DMS 273 (cell line): ENCODE measurements at regions not wholly inside any gene's neighbourhood (a gene's known extent, or its start where the extent isn't known, plus 50 kb on each side); places are given as distances from the start of the nearest gene placed in this dataset.
A peak's percentile ranks its signal among the peaks of the same experiment; 100 is the strongest.

Source experiments
- DNase-seq: peaks from one replicate; lab custom pipeline; 2025; ENCODE audit not compliant: unreplicated experiment; lab: John Stamatoyannopoulos, UW

DNA sequence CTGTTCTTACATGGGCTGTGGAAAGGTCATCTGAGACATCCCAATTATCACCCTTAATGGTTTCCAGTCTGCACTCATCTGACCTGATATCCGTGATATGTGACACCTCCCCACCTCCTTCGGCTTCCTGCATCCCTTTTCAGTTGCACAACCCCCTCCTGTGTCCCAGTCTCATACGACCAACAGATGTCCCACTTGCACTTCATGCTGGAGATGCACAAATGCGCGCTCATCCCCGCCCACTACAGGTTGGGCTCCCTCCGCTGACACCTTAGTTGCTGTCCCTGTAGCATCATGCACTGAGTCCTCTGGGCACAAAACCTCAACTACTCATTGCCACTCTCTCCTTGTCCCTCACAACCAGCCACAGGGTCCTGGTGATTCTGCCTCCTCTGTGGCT is 94.4 kb downstream of the MIS18A start:
- peak; percentile 63 for DNase-seq

DNA sequence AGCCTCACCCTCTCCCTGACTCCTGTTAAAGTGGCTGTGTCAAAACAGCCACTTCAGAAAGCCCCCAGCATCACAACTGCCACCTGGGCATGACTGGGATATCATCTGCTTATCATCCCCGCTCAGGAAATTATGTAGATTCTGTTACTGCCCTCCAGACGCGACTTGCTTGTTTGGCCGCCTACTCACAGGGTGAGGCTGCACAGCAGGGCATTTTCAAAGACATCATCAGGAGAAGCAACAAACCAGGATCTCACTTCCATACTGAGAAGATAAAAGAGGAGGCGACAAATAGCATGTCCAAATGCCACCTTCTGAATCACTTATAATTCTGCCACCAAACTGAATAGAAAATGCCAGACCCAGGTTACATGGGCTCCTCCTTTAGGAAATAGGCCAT is 94.8 kb downstream of the MIS18A start:
- DNase-seq = peak; percentile 52

DNA sequence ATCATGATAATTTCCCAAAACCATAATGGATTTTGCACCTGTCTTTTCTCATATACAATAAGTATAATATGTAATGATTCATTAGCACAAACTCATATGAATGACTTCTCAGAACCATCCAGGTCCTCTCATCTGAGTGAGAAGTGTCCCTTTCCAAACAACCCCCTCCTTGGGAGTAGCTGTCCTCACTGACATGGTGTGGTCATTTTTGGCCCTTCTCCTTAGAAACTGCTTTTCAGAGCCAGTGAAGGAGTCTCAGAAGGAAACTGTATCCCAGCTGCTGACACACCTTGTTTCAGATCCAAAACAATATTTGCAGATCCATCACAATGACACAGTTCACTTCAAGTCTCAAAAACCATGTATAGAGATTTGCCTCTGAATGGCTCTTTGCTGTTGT is 95.5 kb downstream of the MIS18A start:
- no peak for DNase-seq

DNA sequence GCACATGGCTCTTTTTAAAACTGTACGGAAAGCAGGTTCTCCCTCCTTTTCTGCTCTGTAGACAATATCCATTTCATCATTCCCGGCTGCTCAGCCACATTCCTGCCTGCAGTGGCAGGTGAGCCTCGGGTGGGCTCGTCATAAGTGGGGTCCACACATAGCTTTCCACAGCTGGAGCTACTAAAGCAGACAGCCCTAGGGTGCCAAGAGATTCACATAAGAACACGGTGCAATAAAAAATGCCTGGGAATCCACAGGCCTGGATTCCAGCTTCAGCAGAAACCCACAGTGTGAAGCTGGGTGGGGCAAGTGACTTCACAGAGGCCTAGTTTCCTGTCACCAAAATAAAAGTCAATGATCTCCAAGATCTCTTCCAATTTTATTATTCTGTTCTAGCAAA is 96.4 kb downstream of the MIS18A start:
- no peak for DNase-seq

DNA sequence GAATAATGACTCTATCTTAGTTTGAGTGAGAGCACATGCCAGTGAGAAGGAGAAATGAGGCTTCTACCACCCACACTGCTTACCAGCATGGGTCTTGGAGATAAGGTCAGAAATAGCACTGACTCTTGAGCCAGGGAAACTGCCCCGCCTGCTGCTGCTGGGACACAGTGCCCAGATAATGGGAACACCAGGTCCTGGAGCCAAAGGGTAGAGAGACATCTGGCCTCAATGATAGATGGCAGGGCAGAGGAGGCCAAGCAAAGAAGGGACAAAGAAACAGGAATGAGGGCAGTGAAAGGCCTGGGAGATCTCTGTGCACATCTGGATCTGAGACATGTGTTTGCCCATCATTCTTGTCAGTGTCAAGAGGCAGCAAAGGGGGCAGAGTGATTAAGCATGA is 97.4 kb downstream of the MIS18A start:
- DNase-seq = no peak

DNA sequence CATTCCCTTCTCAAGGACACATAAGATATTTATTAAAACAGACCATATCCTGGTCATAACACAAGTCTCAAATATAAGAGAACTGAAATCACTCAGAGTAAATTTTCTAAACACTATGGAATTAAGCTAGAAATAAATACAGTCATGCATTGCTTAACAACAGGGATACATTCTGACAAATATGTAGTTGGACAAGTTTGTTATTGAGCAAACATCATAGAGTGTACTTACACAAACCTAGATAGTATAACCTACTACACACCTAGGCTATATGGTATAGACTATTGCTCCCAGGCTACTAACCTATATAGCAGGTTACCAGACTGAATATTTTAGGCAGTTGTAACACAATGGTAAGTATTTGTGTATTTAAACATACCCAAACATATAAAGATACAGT is 104.0 kb downstream of the MIS18A start:
- no peak for DNase-seq

DNA sequence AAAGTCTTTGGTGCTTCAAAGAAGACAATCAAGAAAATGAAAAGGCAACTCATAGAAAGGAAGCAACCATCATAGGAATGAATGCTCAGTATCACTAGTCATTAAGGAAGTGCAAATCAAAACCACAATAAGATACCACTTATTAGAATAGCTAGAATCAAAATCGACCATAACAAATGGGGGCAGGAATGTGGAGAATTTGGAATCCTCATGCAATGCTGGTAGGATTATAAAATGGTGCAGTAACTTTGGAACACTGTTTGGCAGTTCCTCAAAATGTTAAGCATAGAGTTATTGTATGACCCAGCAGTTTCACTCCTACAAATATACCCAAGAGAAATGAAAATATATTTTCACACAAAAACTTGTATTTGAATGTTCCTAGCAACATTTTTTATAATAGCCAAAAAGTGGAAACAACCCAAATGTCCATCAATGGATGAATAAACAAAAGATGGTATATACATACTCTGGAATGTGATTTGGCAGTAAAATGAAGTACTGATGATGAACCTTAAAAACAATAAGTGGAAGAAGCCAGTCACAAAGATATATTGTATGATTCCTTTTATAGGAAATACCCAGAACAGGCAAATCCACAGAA is 105.6 kb downstream of the MIS18A start:
- DNase-seq = no peak

DNA sequence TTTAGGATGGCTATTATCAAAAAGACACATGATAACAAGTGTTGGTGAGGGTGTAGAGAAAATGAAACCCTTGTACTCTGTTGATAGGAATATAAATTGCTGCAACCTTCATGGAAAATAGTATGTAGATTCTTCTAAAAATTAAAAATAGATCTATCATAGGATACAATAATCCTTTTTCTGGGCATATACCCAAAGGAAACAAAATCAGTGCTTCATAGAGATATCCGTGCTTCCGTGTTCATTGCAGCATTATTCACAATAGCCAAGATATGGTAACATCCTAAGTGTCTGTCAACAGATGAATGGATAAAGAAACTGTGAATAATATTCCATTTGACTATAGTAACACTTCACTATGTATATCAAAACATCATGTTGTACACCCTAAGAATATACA is 106.7 kb downstream of the MIS18A start:
- no peak for DNase-seq

DNA sequence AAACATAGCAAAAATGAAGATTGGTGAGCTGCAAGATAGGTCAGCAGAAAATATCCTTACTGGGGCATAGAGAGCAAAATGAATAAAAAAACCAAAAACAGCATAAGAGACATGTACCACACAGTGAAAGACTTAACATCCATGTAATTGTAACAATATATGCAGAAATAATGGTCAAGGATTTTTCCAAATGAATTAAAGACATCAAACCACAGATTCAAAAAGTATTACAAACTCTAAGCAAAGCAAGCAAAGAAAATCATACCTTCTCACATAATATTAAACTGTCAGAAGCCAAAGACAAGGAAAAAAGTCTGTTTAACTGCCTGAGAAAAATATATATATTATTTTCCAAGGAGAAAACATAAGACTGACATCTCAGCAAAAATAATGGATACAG is 111.3 kb downstream of the MIS18A start:
- no peak for DNase-seq

DNA sequence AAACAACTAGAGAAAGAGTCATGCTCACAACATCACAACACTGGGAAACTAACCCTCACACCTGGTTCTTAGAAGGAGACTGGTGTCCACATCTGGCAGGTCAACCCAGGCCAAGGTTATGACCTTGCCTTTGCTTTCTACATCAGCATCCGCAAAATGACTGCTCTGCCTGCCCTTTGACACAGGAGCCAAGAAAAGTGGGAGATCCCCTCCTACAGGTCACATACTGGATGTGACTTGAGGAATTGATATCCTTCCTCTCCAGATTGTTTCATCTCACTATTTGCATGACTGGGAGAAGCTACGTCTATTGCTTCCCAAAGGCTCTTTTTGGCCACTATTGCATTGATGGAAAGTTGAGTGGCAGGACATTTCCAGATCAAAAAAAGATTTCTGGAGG is 115.5 kb downstream of the MIS18A start:
- DNase-seq = peak; percentile 8

DNA sequence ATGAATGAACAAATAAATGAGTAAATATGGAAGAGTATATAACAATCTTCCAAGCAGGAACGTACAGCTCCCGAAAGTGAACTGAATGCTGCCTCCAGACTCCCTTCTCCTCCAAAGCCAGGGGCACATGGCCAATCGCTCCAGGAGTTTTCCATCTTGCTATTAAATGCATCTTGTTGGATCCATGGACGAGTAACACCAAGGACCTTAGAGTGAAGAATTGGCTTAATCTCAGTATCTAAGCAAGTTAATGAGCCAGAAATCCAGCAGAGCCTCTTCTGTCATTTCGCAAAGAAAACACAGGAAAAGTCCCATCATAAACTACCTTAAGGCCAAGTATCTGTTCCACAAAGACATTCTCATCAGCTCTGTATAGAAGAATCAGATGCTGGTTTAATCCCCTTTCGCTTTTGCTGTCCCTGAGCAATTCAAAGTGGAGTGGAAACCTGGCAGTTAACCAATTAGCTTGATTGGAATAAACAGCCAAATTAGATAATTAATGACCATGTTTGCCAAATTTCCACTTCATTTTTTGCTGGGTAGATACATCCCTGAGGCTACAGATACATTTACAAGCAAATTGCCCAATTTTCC is 116.0 kb downstream of the MIS18A start:
- DNase-seq = no peak

DNA sequence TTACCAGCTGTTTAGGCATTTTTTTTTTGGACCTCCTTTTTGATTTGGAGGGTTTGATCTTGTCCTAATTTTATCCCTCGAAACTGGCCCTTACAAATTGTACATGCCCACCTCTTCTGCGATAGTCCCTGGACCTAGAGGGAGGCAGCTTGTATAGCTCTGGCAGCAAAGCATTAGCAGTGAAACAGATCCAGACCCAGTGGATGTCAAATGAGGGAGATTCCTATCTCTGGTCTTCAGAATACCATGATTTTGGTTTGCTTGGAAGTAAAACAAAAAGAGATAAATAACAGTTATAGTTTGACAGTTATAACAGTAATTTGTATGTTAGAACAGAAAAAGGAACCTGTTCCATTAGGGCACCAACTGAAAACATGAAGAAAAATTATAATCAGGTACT is 123.6 kb downstream of the MIS18A start:
- no peak for DNase-seq

DNA sequence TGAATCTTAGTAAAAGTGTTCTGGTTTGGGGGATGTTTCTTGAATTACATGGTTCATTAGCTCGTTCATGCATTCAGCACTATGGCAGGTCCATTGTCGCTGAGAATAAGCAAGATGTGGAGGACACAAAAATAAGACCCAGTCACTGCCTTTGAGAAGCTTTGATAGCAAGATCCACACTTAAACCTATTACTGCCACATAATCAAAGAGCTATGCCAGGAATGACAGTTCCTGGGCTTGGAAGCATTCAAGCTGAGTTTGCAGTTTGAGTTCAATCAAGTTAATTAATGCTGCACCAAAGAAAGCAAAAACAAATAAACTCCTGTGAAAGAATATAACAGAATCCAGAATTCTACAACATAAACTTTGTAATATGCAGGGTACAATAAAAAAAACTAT is 131.8 kb downstream of the MIS18A start:
- no peak for DNase-seq

DNA sequence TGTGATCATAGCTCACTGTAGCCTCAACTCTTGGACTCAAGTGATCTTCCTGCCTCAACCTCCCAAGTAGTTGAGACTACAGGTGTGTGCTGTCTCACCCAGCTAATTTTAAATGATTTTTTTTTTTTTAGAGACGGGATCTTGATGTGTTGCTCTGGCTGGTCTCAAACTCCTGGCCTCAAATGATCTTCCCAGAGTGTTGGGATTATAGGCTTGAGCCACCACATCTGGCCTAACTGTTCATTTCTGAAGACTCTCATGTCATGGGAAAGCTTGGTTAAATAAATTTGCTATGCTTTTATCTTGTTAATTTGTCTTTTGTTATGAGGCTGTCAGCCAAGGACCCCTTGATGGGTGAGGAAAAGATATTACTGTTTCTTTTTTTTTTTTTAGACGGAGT is 134.0 kb downstream of the MIS18A start:
- no peak for DNase-seq

DNA sequence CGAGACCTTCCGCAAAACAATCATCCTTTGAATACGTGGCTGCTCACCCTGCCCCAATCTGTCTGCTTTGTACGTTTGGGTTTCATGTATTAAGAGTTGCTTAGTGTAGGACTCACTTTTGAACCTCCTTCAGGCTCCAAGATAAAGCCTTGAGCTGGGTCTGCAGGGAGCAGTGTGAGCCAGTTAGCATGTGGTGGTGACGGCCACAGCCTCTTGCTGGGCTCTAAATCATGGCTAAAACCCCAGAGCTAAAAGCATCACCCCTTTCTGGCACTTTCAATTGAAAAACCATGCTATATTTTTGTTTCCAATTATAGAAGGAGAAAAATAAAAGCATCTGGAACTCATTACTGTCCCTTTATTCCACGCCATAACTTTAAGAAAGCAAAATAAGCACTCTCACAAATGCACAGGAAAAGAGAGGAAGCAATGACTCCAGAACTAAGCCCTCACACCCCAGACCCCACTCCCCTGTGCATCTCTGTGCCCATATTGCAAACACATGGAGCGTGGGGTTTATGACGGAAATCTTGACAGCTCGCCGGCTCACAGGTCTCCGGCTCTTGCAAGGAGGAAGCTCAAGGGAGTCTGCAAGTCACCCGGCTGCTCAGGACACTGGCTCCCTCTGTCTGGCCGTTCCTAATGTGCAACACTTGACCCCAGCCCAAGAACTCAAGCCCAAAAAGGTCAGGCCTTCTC is 135.5 kb downstream of the MIS18A start:
- no peak for DNase-seq

DNA sequence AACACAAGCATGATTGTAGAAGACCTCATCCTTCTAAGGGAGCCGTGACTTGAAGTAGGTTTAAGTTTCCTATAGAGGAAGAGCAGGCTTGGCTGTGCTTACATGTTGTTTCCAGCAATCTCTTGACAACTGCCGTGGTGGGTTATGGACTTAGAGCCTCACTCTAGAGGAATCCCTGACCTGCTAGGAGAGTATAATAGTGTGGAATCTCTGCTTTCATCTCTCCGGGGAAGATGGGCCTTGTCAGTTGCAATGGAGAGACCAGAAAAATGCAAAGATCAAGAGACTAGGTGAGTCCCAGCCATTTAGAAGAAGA is 137.6 kb downstream of the MIS18A start:
- no peak for DNase-seq

DNA sequence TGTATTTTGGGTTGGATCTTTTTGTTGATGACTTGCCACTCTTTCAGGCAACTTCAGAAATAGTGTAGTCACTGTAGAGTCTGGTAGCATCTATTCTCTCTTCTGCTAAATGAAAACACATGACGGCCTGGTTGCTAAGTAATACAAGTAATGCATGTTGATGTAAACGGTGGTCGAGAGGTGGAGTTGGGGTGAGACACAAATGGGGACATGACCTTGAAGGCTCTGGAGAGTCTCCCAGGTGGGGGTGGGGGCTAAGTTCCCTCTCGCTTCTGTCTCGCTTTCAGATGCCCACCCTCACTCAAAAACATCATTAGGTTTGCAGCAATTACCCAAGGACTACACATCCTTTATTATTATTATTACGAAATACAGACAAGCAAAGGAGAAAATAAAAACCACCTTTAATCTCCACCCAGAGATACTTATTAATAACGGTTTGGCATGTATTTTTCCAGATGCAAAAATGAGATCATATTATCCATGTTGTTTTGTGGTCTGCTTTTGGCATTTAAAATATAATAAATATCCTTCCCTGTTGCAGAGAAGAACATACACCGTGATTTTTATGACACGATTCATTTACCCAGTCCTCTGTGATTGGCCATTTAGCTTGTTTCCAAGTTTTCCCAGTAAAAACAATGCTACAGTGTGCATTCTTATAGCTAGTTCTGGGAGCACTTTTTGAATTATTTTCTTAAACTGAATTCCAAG is 138.1 kb downstream of the MIS18A start:
- DNase-seq = no peak

DNA sequence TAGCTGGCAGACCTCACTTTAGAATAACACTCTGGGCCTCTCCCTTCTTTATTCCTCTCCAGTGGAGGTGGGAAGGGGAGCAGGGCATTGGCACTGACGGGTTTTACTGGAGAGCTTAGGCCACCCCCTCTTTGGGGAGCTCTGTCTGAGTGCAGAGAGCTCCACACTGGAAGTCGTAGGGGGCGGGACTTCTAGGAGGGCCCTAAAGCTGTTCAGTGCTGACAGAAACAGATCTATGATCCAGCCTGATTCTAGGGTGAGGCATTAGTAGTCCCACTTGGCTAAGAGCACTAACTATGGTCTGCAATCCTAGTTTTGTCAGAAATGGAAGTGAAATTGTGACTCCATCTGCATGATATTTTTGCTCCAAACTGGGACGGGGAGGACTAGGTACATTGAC is 138.7 kb downstream of the MIS18A start:
- peak; percentile 18 for DNase-seq

DNA sequence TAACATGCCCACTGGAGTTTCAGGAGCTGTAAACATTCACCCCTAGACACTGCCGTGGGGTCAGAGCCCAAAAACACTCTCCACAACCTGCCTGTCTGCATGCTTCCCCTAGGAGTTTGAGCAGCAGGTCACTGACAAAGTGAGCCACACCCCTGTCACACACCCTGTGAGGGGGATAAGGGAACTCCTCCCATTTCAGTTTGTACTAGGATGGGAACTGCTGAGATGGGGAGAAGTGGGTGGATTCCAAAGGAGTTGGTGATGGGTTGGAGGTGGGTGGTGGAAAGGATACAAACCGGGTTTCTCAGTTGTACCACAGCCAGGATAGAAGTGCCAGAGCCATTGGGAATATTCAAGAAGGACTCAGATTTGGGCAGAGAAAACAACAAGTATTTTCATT is 140.2 kb downstream of the MIS18A start:
- no peak for DNase-seq

DNA sequence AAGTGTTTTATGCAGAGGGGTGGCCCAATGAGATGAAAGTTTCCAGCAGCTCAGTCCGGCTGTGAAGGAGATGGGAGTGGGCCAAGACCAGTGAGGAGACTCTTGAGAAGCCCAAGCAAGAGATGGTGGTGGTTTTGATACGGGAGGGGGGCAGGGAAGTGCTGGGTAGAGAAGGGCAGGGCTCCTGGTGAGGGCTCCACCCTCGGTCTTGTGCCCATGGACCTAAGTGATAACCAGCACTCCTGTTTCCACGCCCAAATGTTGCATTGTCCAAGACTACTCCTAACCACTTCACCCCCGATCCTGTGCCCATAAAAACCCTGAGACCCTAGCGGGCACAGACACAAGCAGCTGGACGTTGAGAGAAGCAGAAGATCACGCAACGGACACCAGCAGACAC is 140.9 kb downstream of the MIS18A start:
- no peak for DNase-seq

DNA sequence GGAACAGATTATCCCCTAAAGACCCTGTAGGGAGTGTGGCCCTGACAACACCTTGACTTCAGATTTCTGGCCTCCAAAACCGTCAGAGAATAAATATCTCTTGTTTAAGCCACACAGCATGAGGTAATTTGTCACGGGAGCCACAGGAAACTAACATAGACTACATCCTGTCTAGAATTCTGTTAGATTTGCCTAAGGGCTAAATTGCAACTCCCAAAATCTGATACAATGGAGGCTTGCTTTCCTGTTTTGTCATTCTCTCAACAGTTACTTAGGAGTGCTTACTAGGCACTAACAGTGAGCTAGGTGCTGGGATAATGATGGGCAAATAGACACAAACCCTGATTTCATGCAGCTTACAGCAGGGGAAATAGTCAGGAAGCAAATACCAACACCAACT is 141.6 kb downstream of the MIS18A start:
- no peak for DNase-seq

DNA sequence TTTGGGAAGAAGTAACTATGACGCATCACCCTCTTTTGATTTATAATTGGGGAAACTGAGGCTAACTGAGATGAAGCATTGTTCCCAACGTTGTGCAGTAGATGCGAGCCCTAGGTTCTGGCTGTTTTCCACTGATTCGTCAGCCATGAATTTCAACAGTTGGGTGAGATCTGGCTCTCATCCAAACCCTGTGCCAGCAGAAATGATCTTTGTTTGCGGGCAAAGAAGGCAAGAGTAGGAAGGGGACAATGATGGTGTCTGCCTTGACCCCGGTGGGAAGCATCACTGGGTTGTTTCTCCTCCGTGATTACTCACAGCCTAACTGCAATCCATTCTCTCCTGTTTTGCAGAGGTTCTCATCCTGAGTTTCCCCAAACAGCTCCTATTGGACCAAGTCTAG is 142.3 kb downstream of the MIS18A start:
- DNase-seq = peak; percentile 20
